HepG2 (cell line): ENCODE measurements at regions not wholly inside any gene's neighbourhood (a gene's known extent, or its start where the extent isn't known, plus 50 kb on each side); places are given as distances from the start of the nearest gene placed in this dataset.

Source experiments
- ATAC-seq: fragments of 200-7000 bp; cut with Tn5 transposase; 3 replicates; pipeline ENCODE4 v1.9.1; 2020; ENCODE audit warnings: mild to moderate bottlenecking, moderate library complexity
- BruUV-seq: library from RNA; stranded (reverse); fragments of 400-500 nt; replicated peaks from 2 replicates; lab custom pipeline; 2021; lab: Mats Ljungman, UMichigan
- CTCF ChIA-PET: fragments of 300-600 bp; formaldehyde crosslinking; extraction: SDS; loops from one replicate; lab custom pipeline; 2021; ENCODE audit warnings: low total read pairs, inconsistent platforms, low intra/inter-chr PET ratio; lab: Yijun Ruan, JAX
- POLR2A ChIA-PET: fragments of 350-600 bp; sonication (Branson Sonifier 250); formaldehyde crosslinking; loops from one replicate; lab custom pipeline; 2020; ENCODE audit warnings: antibody characterized with exemption, inconsistent platforms; lab: Yijun Ruan, JAX
- DNase-seq: peaks from one replicate; pipeline ENCODE4 v3.0.0-alpha.2; 2015; ENCODE audit warnings: low spot score
- FAIRE-seq: peaks from 3 replicates; lab custom pipeline; 2011; peaks lifted over from hg19 to GRCh38; lab: Jason Lieb, UNC
- H2AFZ ChIP-seq: one replicate; pipeline ENCODE4 v1.6.1; 2011; ENCODE audit warnings: low read length, inconsistent platforms
- H3K27ac ChIP-seq: fragments of 300-600 bp; 3 replicates; pipeline ENCODE4 v1.8.0; 2011; ENCODE audit warnings: mixed run types, mild to moderate bottlenecking, mixed read lengths, low read length, inconsistent platforms; ENCODE audit not compliant: insufficient read depth; ENCODE audit errors: extremely low read length
- H3K27me3 ChIP-seq, 2 experiments: fragments of 200-600 bp in 1 of 2; 2 replicates in 1 of 2; 3 replicates in 1 of 2; pipeline versions ENCODE4 v1.6.0 to v1.8.0; 2011; ENCODE audit warnings: low read length in 2 of 2, mild to moderate bottlenecking in 2 of 2, moderate library complexity in 2 of 2, inconsistent platforms in 1 of 2; ENCODE audit not compliant: insufficient read depth in 2 of 2, control insufficient read depth in 1 of 2
- H3K36me3 ChIP-seq, 2 experiments: fragments of 200-600 bp in 1 of 2; replicated peaks in 1 of 2; 2 replicates in 1 of 2; 3 replicates in 1 of 2; pipeline versions ENCODE4 v1.5.1 to v1.8.0; 2011; ENCODE audit warnings: low read length in 2 of 2, inconsistent platforms in 1 of 2; ENCODE audit not compliant: insufficient read depth in 2 of 2, control insufficient read depth in 1 of 2
- H3K4me1 ChIP-seq: 2 replicates; pipeline ENCODE4 v1.5.1; 2012; ENCODE audit warnings: low read length, inconsistent platforms; ENCODE audit not compliant: insufficient read depth
- H3K4me2 ChIP-seq: 2 replicates; pipeline ENCODE4 v1.6.0; 2011; ENCODE audit warnings: low read depth, low read length, inconsistent platforms
- H3K4me3 ChIP-seq, 3 experiments: fragments of 200-600 bp in 1 of 3; sonication (generic), shearing (Covaris generic) in 1 of 3; replicated peaks in 1 of 3; 2 replicates each; pipeline ENCODE4 v1.5.1; 2011 to 2016; ENCODE audit warnings: low read length in 3 of 3, inconsistent platforms in 2 of 3, low read depth in 2 of 3, mild to moderate bottlenecking in 2 of 3, control low read depth in 1 of 3, mixed read lengths in 1 of 3; ENCODE audit not compliant: insufficient read depth in 1 of 3
- H3K79me2 ChIP-seq: one replicate; pipeline ENCODE4 v1.6.1; 2011; ENCODE audit warnings: low read length, inconsistent platforms; ENCODE audit not compliant: insufficient read depth
- H3K9ac ChIP-seq: 2 replicates; pipeline ENCODE4 v1.6.0; 2011; ENCODE audit warnings: mild to moderate bottlenecking, low read depth, low read length, inconsistent platforms; ENCODE audit not compliant: insufficient read depth
- H3K9me3 ChIP-seq: 2 replicates; pipeline ENCODE4 v1.5.1; 2012; ENCODE audit warnings: mild to moderate bottlenecking, low read length
- H4K20me1 ChIP-seq: 2 replicates; pipeline ENCODE4 v1.6.0; 2011; ENCODE audit warnings: inconsistent platforms, mild to moderate bottlenecking, low read length, moderate library complexity; ENCODE audit not compliant: insufficient read depth
- CREB3 ChIP-seq: sonication (generic); formaldehyde crosslinking; IDR thresholded peaks from 2 replicates; pipeline ENCODE4 v1.5.0; 2020; ENCODE audit warnings: missing genetic modification reagents
- CTCF ChIP-seq: sonication (generic); formaldehyde crosslinking; IDR thresholded peaks from 2 replicates; pipeline ENCODE4 v1.5.0; 2020; ENCODE audit warnings: mild to moderate bottlenecking, missing genetic modification reagents, moderate library complexity
- KDM3A ChIP-seq: IDR thresholded peaks from 2 replicates; pipeline ENCODE4 v1.6.1; 2018; ENCODE audit warnings: low read depth, missing compliant biosample characterization
- KDM6A ChIP-seq: IDR thresholded peaks from 2 replicates; pipeline ENCODE4 v1.6.1; 2016; ENCODE audit warnings: low read depth
- NR2C2 ChIP-seq: sonication (generic); formaldehyde crosslinking; IDR thresholded peaks from 2 replicates; pipeline ENCODE4 v1.4.0; 2020; ENCODE audit warnings: missing genetic modification reagents, mild to moderate bottlenecking, moderate library complexity, borderline replicate concordance
- SMAD3 ChIP-seq: sonication (generic); formaldehyde crosslinking; IDR thresholded peaks from 2 replicates; pipeline ENCODE4 v1.4.0; 2020; ENCODE audit warnings: missing genetic modification reagents
- SMARCE1 ChIP-seq: fragments of 450-650 bp; IDR thresholded peaks from 2 replicates; pipeline ENCODE4 v1.6.1; 2017; ENCODE audit warnings: borderline replicate concordance
- SMC3 ChIP-seq: IDR thresholded peaks from 2 replicates; pipeline ENCODE4 v1.6.1; 2011; ENCODE audit warnings: low read length, improper control_type of control experiment
- STAG1 ChIP-seq: sonication (generic); formaldehyde crosslinking; IDR thresholded peaks from 2 replicates; pipeline ENCODE4 v1.4.0; 2020; ENCODE audit warnings: missing genetic modification reagents
- ZNF629 ChIP-seq: sonication (generic); formaldehyde crosslinking; conservative IDR thresholded peaks from 2 replicates; pipeline ENCODE4 v1.5.0; 2020; ENCODE audit warnings: missing genetic modification reagents
- ZNF749 ChIP-seq: sonication (generic); formaldehyde crosslinking; IDR thresholded peaks from 2 replicates; pipeline ENCODE4 v1.8.0; 2022; ENCODE audit warnings: mild to moderate bottlenecking, missing genetic modification reagents, moderate library complexity, borderline replicate concordance
- WGBS: methylation state at CpG from one replicate; pipeline ENCODE4 v1.1.6; 2017; ENCODE audit warnings: low lambda C conversion rate; 5-methylcytosine and 5-hydroxymethylcytosine counted together
- in situ Hi-C: cut with HindIII; loops from 2 replicates; pipeline ENCODE4 v1.10.0; 2017; ENCODE audit warnings: low pct_unique_long_range_greater_than_20kb; ENCODE audit not compliant: extremely low pct_ligation_motif_present
- intact Hi-C: fragments of 100-400 bp; cut with micrococcal nuclease; formaldehyde crosslinking; loops from one replicate; pipeline ENCODE4 v1.10.0; 2022; ENCODE audit not compliant: unreplicated experiment
- TF ChIP-seq, protein P1 (sequence below): sonication (generic); formaldehyde crosslinking; IDR thresholded peaks from 2 replicates; pipeline ENCODE4 v1.4.0; 2020; ENCODE audit warnings: mild to moderate bottlenecking, missing genetic modification reagents

- H3K4me2 ChIP-seq: no peak overlapping the region
- TF ChIP-seq KDM3A (CRISPR knock-in tag): no peak
- TF ChIP-seq KDM6A (CRISPR knock-in tag): no peak
- TF ChIP-seq ZNF749 (CRISPR knock-in tag): no peak
- TF ChIP-seq, protein P1, sequence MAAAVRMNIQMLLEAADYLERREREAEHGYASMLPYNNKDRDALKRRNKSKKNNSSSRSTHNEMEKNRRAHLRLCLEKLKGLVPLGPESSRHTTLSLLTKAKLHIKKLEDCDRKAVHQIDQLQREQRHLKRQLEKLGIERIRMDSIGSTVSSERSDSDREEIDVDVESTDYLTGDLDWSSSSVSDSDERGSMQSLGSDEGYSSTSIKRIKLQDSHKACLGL: no peak
- TF ChIP-seq SMAD3: no peak
- 0 out of 2 replicates have a peak, but pooled peaks have one; percentile 24 for TF ChIP-seq STAG1 (CRISPR knock-in tag)
- TF ChIP-seq CREB3: no peak
- peak; percentile 41 for TF ChIP-seq CTCF (CRISPR knock-in tag)
- TF ChIP-seq ZNF629 (CRISPR knock-in tag): no peak
- no peak for TF ChIP-seq NR2C2 (CRISPR knock-in tag)
- TF ChIP-seq SMARCE1: no peak
- TF ChIP-seq SMC3: 0 out of 2 replicates have a peak, but pooled peaks have one; percentile 19
- H3K9ac ChIP-seq: no peak overlapping the region
- H3K27ac ChIP-seq: no peak overlapping the region
- in situ Hi-C loops (loop anchor here (10.0 to 25.0 kb wide), 2 partner anchors 368 to 640 kb away; no protein-coding TSS in a partner anchor), intact Hi-C loops (no loop called here)
- ChIA-PET POLR2A (no interaction called here), CTCF (no interaction called here)
- no peaks in the 10 kb centered on the region for H3K4me1 ChIP-seq
- FAIRE-seq: no peak
- no peaks in the 10 kb centered on the region for H3K79me2 ChIP-seq
- no peak for ATAC-seq
- WGBS: 8% methylated on average over 5 of the region's 8 CpGs
- H4K20me1 ChIP-seq: no peaks in the 10 kb centered on the region
- no peaks in the 10 kb centered on the region for H3K36me3 ChIP-seq
- H2AFZ ChIP-seq: no peak overlapping the region
- no TSS peak for BruUV-seq
- no peak overlapping the region for H3K4me3 ChIP-seq
- H3K27me3 ChIP-seq: no peaks in the 10 kb centered on the region
- no peak for DNase-seq
- H3K9me3 ChIP-seq: no peaks in the 10 kb centered on the region
Measured at GRCh38 chrX:130994671-130995070, 63.5 kb upstream of the ARHGAP36 start.
